Natural killer cell (primary cell): ENCODE measurements at regions not wholly inside any gene's neighbourhood (a gene's known extent, or its start where the extent isn't known, plus 50 kb on each side); places are given as distances from the start of the nearest gene placed in this dataset.
"Not testable (repeated sequence)": the region's sequence is repeated elsewhere in the genome, so short reads cannot be mapped to it uniquely, and the experiment has no call there.

Experiments used
- ATAC-seq, 3 donors: fragments of 150-1000 bp in 2 of 3; fragments of 200-7000 bp in 1 of 3; cut with Tn5 transposase; 1 replicate in 1 of 3; 2 replicates in 2 of 3; pipeline ENCODE4 v1.10.0; 2021; ENCODE audit warnings: mild to moderate bottlenecking in 2 of 3, moderate library complexity in 2 of 3
- DNase-seq, 2 donors: peaks; one replicate each; pipeline versions ENCODE4 v3.0.0 to v3.0.0-alpha.2; 2013 to 2021; ENCODE audit warnings: mixed read lengths in 1 of 2
- H3K27ac ChIP-seq: one replicate; pipeline ENCODE4 v1.5.1; 2013; ENCODE audit warnings: mild to moderate bottlenecking, low read length
- H3K27me3 ChIP-seq: one replicate; pipeline ENCODE4 v1.6.1; 2013; ENCODE audit warnings: low read length; ENCODE audit not compliant: control insufficient read depth, insufficient read depth
- H3K36me3 ChIP-seq: one replicate; pipeline ENCODE4 v1.6.1; 2013; ENCODE audit warnings: low read length; ENCODE audit not compliant: control insufficient read depth, insufficient read depth
- H3K4me1 ChIP-seq: one replicate; pipeline ENCODE4 v1.6.1; 2013; ENCODE audit warnings: low read length; ENCODE audit not compliant: control insufficient read depth, insufficient read depth
- H3K4me3 ChIP-seq: one replicate; pipeline ENCODE4 v1.5.1; 2013; ENCODE audit warnings: low read length
- H3K9me3 ChIP-seq: one replicate; pipeline ENCODE4 v1.6.1; 2013; ENCODE audit warnings: low read length; ENCODE audit not compliant: control insufficient read depth, insufficient read depth
- H3K27ac Mint-ChIP-seq, 2 donors: one replicate each; pipeline ENCODE4 v1.8.0; 2022; ENCODE audit warnings: mild to moderate bottlenecking in 2 of 2, mixed read lengths in 2 of 2, moderate library complexity in 1 of 2
- H3K27me3 Mint-ChIP-seq, 2 donors: one replicate each; pipeline ENCODE4 v1.8.0; 2022; ENCODE audit warnings: low read depth in 2 of 2, mixed read lengths in 2 of 2
- H3K36me3 Mint-ChIP-seq: one replicate; pipeline ENCODE4 v1.8.0; 2022; ENCODE audit warnings: mixed read lengths
- H3K4me1 Mint-ChIP-seq, 2 donors: one replicate each; pipeline ENCODE4 v1.8.0; 2022; ENCODE audit warnings: mixed read lengths in 2 of 2
- H3K4me3 Mint-ChIP-seq: one replicate; pipeline ENCODE4 v1.8.0; 2022; ENCODE audit warnings: mild to moderate bottlenecking, moderate library complexity, mixed read lengths
- H3K9me3 Mint-ChIP-seq, 2 donors: one replicate each; pipeline ENCODE4 v1.8.0; 2022; ENCODE audit warnings: mixed read lengths in 2 of 2
- WGBS: methylation state at CpG from one replicate; pipeline ENCODE4 v1.1.7; 2013; ENCODE audit warnings: missing lambda C conversion rate; ENCODE audit not compliant: insufficient coverage; 5-methylcytosine and 5-hydroxymethylcytosine counted together
- intact Hi-C: fragments of 100-400 bp; cut with micrococcal nuclease; formaldehyde crosslinking; loops from one replicate; pipeline ENCODE4 v1.14.2; 2022
- TF ChIP-seq, protein P1 (sequence below): fragments of 200-600 bp; IDR thresholded peaks from one replicate; pipeline ENCODE4 v1.8.0; 2022; ENCODE audit warnings: antibody characterized with exemption

DNA sequence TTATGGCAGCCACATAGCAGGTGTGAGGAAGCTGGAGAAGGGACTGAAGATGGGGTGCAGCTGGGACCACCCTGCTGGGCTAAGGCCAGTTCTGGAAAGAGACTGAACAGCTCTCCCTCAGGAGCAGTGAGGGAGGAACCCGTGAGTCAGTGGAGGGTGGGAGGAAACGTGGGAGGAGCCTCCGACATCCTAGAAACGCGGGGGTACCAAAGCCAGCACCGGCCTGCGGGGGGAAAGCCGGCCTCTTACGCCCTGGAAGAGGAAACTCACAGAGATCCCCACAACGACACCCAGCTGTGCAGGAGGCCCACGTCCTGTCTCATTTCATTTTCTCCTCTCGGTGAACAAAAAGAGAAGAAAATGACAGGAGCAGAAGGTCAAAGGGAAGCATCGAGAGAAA is 185.8 kb upstream of the IRX4 start:
- 67% methylated on average over 12 of the region's 13 CpGs for WGBS
- Histone ChIP-seq H3K4me1 (no peaks in the 10 kb centered on the region), H3K27me3 (no peaks in the 10 kb centered on the region), H3K36me3 (no peaks in the 10 kb centered on the region), H3K4me3 (no peak overlapping the region), H3K27ac (no peak overlapping the region), H3K9me3 (no peaks in the 10 kb centered on the region)
- Mint-ChIP-seq H3K27ac (no peak overlapping the region), H3K36me3 (no peaks in the 10 kb centered on the region), H3K4me1 (no peaks in the 10 kb centered on the region), H3K9me3 (no peaks in the 10 kb centered on the region), H3K27me3 (peaks cover 0 to 6% of the 10 kb centered on the region in 2 donors), H3K4me3 (no peak overlapping the region)
- intact Hi-C loops, result no loop called here
- no peak for DNase-seq
- ATAC-seq, result no peak
- TF ChIP-seq, protein P1, sequence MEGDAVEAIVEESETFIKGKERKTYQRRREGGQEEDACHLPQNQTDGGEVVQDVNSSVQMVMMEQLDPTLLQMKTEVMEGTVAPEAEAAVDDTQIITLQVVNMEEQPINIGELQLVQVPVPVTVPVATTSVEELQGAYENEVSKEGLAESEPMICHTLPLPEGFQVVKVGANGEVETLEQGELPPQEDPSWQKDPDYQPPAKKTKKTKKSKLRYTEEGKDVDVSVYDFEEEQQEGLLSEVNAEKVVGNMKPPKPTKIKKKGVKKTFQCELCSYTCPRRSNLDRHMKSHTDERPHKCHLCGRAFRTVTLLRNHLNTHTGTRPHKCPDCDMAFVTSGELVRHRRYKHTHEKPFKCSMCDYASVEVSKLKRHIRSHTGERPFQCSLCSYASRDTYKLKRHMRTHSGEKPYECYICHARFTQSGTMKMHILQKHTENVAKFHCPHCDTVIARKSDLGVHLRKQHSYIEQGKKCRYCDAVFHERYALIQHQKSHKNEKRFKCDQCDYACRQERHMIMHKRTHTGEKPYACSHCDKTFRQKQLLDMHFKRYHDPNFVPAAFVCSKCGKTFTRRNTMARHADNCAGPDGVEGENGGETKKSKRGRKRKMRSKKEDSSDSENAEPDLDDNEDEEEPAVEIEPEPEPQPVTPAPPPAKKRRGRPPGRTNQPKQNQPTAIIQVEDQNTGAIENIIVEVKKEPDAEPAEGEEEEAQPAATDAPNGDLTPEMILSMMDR, result no peak

DNA sequence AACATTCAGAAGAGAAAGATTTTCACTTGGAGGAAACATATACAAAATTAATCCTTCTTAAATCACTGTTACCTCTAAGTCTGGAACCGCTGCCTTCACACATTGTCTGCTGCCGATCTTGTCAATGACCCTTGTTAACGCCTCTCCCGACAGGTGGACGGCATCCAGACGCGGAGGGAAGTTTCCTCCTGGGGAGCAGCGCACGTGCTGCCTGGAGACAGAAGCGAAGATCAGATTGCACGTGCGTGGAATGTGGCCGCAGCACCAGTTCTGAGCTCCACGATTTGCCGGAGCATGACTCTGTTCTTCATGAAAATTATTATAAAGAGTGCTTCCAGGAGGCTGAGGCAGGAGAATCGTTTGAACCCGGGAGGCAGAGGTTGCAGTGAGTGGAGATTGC is 183.6 kb upstream of the IRX4 start:
- Mint-ChIP-seq H3K36me3 (no peaks in the 10 kb centered on the region), H3K4me1 (no peaks in the 10 kb centered on the region), H3K27me3 (peaks cover 3 to 19% of the 10 kb centered on the region in 2 donors), H3K9me3 (no peaks in the 10 kb centered on the region), H3K4me3 (no peak overlapping the region), H3K27ac (no peak overlapping the region)
- H3K9me3 ChIP-seq, result no peaks in the 10 kb centered on the region
- DNase-seq (no peak), ATAC-seq (no peak)
- no peaks in the 10 kb centered on the region for H3K36me3 ChIP-seq
- no peak overlapping the region for H3K27ac ChIP-seq
- no peaks in the 10 kb centered on the region for H3K27me3 ChIP-seq
- TF ChIP-seq, protein P1, result no peak
- WGBS, result 76% methylated on average over 17 of the region's 17 CpGs
- no peaks in the 10 kb centered on the region for H3K4me1 ChIP-seq
- intact Hi-C loops, result no loop called here
- no peak overlapping the region for H3K4me3 ChIP-seq

DNA sequence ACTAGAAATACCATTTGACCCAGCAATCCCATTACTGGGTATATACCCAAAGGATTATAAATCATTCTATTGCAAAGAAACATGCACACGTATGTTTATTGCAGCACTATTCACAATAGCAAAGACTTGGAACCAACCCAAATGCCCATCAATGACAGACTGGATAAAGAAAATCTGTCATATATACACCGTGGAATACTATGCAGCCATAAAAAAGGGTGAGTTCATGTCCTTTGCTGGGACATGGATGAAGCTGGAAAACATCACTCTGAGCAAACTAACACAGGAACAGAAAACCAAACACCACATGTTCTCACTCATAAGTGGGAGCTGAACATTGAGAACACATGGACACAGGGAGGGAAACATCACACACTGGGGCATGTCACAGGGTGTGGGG is 180.7 kb upstream of the IRX4 start:
- H3K4me1 Mint-ChIP-seq, intact Hi-C loops, H3K4me3 Mint-ChIP-seq, H3K27me3 ChIP-seq, H3K27ac Mint-ChIP-seq, H3K9me3 ChIP-seq, H3K27ac ChIP-seq, H3K36me3 Mint-ChIP-seq, H3K9me3 Mint-ChIP-seq, H3K4me1 ChIP-seq, ATAC-seq, H3K4me3 ChIP-seq, H3K36me3 ChIP-seq, DNase-seq: not testable (repeated sequence)
- H3K27me3 Mint-ChIP-seq, result peaks cover 3 to 22% of the 10 kb centered on the region in 2 donors
- 96% methylated on average over 2 of the region's 2 CpGs for WGBS

DNA sequence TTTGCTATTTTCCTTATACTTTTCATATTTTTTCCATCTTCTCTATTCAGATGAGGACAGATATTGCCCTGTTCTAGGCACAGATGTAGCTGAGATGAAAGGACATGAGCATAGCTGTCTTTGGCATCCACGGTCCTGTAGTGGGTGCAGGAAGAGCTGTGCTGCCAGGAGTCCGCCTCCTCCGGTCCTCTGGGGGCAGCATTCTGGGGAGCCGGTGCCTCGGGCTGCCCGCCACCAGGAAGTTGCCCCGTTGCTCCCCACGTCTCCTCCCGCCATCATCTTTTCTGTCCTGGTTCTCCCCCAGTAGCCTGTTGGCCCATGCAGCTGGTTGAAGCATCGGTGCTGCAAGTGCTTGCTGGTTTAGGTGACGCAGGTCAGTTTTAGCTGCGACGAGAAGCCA is 170.0 kb upstream of the IRX4 start:
- no peaks in the 10 kb centered on the region for H3K9me3 Mint-ChIP-seq
- TF ChIP-seq, protein P1, result no peak
- H3K4me3 ChIP-seq, result no peak overlapping the region
- WGBS, result 93% methylated on average over 13 of the region's 13 CpGs
- no peaks in the 10 kb centered on the region for H3K36me3 ChIP-seq
- no peaks in the 10 kb centered on the region for H3K36me3 Mint-ChIP-seq
- H3K4me1 ChIP-seq, result no peaks in the 10 kb centered on the region
- H3K4me1 Mint-ChIP-seq, result no peaks in the 10 kb centered on the region
- no peaks in the 10 kb centered on the region for H3K27me3 ChIP-seq
- H3K27ac ChIP-seq, result no peak overlapping the region
- ATAC-seq (no peak), DNase-seq (no peak)
- intact Hi-C loops, result no loop called here
- H3K27me3 Mint-ChIP-seq, result peaks cover 2 to 30% of the 10 kb centered on the region in 2 donors
- no peak overlapping the region for H3K27ac Mint-ChIP-seq
- H3K9me3 ChIP-seq, result no peaks in the 10 kb centered on the region
- H3K4me3 Mint-ChIP-seq, result no peak overlapping the region
